CD4-positive, alpha-beta T cell treated with Interleukin-10 for 1 hour (primary cell): ENCODE measurements at regions not wholly inside any gene's neighbourhood (a gene's known extent, or its start where the extent isn't known, plus 50 kb on each side); places are given as distances from the start of the nearest gene placed in this dataset.

Experiments used
- DNase-seq: peaks from one replicate; pipeline ENCODE4 v3.0.0-alpha.2; 2020

DNA sequence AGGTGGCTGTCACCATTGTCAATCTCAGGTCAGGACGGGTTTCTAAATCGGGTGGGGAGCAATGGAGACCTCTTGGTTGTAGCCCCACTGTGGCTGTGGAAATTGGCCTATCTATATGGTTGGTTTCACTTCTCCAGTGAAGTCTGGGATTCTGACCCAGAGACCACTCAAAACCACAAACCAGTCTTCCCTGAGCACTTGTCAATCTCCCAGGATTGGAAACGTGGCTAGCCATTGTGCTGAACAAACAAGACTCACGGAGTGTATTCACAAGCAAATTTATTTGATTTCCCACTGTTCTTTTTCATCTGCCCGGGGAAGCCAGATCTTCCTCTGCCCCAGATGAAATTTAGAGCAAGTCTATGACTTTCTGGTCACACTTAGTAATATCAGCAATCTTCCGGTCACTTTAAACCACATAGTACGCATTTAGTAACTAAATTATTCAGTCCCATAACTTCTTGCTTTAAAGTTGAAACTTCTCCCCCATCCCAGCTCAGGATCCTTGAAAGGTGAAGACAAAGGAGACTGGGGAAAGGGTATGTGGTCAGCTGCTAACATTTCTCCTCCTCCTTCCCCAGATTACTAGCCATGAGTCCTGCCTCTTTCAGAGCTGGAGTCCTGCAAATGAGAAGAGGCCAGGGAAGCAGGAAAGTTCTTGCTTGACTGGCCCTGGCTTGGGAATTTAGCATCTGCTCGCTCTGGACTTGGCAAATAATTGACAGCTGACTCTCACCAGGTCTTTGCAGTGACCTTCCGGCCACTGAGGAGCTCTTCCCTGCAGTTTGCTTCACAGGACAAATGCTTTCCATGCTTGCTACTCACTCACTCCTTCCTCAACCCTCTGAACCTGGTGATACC lies 123.2 kb upstream of the MAX start:
- DNase-seq, result no peak

DNA sequence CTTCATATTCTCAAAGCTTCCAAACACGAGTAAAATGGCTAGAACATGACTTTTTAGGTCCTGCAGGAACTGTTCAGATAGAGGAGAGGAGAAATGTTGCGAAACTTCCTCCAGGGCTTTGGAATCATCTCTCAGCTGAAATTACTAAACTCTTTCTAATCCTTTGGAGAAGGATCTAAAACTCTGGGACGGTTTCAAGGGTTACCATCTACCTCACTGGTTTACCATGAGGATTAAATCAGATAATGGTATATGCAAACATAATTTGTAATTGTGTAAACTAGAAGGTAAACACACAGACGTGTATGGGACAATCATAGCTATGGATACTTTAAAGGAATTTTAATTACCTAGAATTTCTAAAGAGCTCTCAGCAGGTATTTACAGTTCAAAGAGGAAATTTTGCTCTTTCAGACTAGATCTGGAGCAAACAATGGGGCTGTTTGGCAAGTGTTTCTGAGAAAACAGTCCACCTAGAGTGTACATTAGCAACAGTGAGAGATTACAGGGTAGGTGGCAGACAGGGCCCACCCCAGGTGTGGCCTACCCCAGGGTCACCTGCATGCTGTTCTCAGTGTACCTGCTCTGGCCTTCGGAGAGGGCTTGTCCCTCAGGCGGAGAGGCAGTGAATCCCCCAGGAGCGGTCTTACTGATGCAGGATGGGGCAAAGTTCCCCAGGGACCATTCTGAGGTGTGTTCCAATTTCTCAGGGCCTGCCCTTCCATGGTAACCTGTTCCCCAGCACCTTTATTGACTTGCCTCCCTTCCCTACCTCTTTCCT lies 124.7 kb upstream of the MAX start:
- no peak for DNase-seq

DNA sequence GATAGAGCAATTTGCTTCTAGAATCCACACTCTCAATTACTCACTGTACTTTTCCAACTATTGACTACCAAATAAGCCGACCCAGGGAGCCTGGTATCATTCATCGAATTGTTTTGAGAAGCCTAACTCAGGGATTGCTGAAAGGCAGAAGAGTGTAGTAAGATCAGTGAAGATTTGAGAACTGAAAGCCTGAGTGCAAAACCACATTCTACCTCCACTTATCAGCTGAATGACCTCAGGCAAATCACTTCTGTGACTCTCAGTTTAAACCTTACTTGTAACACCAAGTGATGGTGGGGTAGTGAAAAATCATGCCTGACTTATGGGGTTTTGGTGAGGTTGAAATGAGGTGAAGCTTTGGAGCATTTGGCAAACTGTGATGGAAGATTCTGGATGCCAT lies 126.1 kb upstream of the MAX start:
- DNase-seq, result no peak

DNA sequence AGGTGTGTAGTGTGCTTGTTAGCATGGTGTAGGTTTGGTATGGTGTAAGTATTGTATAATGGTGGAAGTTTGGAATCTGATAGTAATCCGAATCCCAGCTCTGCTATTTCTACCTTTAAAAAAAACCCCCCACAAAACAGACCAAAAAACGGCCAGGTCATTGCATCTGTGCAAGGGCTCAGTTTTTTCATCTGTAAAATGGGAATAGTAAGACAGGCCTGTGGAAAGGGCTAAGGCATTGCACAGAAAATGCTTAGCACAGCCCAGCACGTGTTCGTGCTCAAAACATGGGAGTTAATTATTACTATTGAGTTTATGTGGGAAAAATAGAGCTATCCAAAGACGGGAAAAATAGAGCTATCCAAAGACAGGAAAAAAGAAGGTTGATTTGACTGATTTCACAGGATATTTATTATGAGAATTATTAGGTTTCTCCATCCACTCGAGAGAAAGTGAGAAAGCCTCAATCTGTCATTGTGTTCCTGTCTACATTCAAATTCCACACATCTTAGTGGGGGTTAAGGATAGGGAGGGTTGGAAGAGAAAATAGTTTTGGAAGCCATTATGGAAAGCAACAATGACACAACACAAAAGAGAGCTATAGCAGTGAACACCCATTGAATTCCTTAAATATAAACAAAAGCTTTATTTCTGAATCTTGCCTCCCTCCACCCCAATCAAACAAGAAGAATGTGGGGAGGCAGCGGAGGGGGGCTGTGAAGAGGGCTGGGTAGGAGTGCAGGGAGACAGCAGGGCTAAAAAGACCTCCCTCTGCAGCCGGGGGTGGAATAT lies 126.8 kb upstream of the MAX start:
- no peak for DNase-seq

DNA sequence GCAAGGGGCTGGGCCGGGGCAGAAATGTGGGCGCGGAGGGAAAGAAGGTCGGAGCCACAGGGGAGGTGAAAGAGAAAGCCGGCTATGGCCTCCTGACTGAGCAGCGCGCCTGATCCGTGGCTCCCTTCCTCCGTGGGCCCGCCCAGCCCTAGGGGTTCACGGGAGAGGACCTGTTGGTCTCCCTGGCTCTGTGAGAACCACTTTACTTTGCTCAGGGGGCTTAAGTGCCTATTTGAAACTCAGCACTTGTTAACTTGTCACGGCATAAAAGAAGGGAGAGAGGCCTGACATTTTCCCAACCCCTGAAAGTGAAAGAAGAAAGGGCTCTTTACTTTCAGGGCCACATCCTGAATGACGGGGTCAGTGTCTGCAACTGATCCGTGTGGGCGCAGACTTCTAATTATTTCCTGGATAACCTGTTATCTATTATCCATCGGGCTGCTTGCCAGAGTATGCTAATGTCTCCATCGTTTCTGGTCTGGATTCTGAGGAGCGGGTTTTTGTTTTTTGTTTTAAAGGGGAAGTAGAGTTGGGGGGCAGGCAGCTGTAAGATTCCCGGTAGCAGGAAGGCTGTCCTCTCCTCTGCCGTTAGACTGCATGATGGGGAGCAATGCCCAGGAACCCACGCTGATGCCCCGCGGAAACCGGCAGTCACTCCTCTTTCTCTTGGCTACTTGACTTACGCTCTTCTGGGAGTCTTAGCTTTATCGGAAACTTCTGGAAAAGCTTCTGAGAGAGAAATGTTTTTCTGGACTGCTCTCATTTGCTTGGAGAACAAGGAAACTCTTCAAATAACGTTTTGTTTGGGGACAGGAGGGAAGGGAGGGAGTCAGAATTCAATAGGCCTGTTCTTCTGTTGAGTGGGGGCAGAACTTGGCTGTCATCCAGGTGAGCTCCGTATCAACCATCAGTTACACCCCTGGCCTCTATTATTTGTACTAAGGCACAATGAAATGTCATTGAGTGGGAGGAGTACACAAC lies 127.7 kb upstream of the MAX start:
- peak; percentile 33 for DNase-seq

DNA sequence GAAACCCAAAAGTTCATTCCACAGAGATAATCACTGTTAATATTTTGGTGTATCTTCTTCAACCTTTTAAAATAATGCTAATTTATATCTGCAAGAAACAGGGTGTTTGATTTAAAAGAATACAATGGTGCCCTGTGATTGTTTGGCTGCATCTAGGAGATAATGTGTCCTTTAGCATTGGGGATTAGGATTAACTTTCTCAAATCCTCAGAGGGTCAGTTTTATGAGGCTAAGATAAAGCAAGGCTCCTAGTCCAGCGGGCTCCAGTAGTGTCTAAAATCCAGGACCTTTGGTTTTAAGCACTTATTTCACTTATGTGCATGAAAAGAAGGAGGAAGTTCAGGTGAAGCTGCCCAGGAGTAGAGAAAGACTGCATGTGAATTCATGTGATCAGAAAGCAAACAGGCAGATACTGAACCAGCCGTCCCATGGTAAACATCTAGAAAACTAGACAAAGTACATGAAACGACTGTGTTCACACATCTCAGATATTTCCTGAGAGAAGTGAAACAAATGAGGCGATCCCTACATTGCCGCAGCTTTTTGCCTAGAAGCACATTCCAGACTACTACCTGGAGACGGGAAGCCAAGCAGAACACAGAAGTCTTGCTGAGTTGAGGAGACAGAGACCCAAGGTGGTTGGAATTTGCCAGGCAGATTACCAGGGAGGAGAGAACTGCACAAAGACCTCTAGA lies 129.1 kb upstream of the MAX start:
- DNase-seq, result no peak

DNA sequence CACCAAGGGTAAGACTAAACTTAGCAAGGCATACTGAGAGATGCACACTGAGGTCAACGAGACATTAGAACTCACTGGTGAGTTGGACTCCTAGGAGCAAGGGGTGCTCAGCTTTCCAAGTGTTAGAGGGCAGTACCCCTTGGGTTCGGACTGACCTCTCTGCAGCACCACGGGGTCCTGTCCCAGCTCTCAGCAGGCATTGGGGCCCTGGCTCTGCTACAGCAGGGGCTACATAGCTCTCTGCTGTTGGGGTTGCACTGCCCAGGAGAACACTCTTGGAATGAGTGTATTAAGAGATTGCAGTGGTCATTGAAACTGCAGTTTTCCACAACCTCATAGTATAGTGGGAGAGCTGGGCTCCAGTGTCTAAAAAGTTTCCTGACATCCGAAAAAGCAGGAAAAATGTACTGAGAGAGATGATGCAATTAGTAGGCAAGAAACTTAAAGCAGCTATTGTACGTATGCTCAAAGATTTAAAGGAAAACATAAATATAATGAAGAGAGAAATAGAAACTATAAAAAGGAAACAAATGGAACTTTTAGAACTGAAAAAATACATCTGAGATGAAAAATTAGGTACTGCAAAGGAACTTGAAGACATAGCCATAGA lies 132.5 kb upstream of the MAX start:
- no peak for DNase-seq

DNA sequence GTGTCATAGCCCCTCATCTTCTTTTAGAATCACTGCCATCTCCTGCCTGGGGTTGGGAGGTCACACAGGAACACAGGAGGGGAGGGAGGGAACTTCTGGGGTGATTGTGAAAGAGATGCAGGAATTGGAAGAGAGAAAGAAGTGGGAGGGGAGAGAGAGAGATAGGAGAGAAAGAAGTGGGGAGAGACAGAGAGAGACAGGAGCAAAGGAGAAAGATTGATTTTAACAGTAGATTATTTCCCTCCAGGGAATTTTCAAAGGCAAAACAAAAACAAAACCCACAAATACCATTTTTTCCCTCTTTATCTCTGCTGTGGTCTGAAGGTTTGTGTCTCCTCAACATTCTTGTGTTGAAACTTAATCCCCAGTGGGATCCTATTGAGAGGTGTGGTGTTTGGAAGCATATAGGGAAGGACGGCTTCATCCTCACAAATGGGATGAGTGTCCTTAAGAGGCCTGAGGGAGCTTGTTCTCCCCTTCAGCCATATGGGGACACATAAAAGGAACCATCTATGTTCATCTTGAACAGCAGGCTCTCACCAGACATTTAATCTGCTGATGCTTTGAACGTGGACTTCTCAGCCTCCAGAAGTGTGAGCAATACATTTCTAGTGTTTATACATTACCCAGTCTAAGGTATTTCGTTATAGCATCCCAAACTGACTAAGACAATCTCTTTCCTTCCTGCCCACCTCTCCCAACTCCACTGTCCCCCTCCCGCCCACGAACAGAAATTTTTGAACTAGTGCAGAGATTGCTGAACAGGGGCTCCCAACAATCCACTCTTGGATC lies 134.9 kb upstream of the MAX start:
- DNase-seq, result no peak

DNA sequence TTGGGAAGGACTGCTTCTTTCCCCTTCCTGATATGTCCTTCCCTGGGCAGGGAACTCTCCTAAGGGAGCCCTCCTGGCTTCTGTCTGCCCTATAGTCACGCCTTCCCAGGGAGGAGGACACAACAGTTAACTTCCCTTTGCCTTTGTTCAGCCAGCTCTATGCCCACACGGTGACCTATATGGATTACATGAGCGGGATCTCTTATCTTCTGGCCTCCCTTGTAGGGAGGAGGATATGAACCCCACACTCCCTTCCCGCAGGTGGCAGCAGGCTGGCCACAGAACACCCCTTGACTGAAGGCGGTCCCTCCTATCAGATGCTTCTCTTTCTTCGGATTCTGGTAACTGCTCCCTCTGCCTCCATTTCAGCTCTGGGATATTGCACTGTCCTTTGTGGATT lies 135.6 kb upstream of the MAX start:
- DNase-seq, result no peak

DNA sequence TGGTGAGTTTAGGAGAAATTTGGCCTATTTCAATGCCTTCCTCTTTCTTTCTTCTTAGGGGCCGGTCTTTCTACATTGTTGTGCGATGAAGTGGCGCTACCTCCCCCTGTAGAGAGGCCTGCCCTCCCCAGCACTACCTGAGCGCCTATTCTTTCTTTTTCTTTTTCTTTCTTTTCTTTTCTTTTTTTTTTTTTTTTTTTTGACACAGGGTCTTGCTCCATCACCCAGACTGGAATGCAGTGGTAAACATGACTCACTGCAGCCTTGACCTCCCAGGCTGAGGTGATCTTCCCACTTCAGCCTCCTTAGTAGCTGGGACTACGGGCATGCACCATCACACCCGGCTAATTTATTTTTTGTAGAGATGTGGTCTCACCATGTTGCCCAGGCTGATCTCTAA lies 136.1 kb upstream of the MAX start:
- DNase-seq, result no peak

DNA sequence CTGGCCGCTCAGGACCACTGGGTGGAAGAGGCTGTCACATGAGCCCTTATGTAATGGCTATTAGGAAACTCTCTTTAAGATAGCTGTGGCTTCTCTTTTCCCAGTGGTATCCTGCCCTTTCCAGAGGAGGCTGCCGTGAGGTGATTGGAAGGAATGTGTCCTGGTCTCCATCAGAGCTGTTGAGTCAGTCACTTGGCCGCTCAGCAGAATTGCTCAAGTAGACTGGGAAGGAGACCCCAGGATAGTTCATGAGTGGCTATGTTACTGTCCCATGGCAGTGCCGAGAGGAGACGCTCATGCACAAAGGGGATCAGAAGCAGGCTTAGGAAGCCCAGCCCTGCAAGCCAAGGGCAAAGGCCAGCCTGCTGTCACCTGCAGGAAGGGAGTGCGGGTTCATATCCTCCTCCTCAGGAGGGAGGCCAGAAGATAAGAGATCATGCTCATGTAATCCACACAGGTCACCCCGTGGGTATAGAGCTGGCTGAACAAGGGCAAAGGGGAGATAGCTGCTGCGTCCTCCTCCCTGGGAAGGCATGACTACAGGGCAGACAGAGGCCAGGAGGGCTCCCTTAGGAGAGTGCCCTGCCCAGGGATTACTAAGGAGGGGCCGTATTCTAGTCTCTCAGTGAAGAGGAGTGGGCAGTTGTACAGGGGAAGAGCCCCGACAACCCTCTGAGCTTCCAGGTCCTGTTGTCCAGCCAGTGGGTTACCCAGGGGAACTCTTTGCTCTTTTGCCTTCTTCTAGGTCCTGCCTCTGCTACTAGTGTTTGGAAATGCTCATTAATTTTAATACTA lies 137.0 kb upstream of the MAX start:
- DNase-seq, result no peak

DNA sequence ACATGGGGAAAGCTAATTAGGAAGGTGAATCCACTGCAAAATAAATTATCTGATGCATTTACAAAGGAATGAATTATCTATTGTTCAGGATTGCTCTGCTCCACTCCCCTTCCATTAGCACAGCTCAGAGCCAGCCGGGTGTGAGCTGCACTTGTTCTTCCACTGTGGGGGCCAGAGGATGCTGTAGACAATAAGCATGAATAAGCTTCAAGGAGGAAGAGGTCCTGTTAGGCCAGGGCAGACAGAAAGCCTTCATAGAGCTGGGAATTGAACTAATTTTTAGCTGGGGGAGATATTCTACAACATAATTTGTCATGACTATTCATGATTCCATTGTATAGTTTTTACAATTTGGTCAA lies 137.6 kb upstream of the MAX start:
- DNase-seq, result no peak

DNA sequence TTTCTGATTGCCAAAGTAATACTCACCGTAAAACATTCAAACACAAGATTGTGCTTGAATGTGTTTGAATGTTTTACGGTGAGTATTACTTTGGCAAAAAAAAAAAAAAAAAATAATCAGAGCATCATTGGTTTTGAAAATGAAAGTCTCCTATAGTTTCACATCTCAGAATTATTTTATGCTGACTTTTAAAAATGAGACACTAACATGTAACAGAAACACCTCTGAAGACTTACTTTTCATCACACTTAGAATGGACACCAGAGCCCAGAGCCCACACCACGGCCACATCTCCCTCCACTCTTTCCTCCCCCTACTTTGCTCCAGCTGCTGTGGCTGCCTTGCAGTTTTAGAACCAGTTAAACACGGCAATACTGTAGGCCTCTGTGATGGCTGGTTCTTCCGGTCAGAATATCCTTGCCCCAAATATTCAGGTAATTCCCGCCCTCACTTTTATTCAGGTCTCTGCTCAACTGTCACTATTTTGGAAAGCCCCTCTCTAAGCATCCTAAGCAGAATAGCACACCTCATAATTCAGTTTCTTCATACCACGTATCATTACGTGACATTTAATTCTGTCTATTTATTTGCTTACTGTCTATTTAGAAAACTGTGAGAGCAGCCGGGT lies 138.9 kb upstream of the MAX start:
- DNase-seq, result no peak

DNA sequence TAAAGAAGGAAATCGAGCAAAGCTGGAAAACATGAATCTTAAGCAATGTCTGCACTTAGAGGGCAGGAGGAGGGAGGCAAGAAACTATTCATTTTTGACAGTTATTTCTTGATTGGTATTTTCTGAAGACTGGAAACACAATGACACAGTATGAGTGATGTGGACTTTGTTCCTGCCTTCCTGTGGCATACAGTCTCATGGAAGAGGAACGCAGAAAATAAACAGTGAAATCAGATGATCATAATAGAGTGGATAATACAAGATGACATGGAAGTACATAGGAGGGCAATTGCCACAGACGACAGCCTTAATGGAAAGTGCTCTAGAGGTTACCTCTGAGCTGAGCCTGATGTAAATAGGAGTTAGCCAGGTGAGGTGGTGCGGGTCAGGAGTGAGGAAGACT lies 140.4 kb upstream of the MAX start:
- DNase-seq, result no peak

DNA sequence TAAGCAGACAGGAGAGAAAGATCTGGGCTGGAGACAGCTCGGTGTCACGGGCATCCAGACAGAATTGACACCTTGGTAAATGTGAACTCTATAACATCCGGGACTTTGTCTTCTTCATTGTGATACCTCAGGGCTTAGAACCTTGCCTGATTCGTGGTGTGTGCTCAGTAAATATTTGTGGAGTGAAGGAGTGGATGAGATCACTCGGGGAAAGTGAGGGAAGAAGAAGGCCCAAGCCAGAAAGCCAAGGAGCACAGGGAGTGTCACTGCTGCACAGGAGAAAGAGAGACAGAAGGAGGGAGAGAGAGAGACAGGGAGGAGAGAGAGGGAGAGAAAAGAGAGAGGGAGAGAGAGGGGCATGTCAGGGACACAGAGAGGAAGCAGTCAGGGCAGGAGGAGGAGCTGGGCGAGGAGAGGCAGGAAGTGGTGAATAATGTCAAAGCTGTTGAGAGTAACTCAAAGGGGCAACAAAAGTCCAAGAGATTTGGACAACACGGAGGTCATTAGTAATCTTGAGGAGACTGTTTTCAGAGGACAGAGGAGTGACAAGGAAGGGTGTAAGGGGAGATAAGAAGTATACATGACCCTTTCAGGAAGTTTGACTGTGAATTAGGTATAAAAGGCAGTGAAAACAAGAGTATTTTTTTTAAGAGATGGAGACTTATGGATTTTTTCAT lies 141.6 kb upstream of the MAX start:
- DNase-seq, result peak; percentile 45

DNA sequence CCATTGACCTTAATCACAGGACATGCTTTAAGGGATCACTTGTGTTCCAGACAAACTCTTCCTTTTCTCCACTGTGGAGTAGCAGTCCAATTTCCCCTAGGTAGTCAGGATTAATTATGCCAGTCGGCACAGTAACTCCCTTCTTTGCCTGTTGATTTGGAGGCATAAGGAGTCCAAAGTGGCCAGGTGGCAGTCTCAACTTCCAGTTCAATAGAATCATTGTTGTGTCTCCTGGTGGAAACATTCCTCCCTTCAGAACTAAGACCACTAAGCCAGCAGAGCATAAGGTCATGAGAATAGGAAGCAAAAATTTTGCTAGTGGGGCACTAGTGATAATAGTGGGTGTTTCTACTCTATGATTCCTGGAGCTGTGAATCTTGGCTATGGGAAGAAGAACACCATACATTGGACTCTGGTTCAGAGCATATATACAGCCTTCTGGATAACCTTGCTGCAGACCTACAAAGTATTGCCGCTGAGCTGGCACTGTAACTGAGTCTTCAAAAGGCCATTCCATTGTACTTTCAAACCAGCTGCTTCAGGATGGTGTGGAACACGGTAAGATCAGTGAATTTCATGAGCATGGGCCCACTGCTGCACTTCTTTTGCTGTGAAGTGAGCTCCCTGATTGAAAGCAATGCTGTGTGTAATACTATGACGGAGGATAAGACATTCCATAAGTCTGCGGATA lies 147.3 kb upstream of the MAX start:
- no peak for DNase-seq

DNA sequence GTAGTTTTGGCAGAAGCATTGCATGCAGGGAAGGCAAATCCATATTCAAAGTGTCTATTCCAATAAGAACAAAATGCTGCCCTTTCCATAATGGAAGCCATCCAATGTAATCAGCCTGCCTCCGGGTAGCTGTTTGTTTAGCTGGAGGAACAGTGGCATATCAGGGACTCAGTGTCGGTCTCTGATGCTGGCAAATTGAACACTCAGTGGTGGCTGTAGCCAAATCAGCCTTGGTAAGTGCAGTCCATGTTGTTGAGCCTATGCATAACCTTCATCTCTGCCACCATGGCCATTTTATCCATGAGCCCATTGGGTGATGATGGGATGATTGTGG lies 147.8 kb upstream of the MAX start:
- DNase-seq, result no peak

DNA sequence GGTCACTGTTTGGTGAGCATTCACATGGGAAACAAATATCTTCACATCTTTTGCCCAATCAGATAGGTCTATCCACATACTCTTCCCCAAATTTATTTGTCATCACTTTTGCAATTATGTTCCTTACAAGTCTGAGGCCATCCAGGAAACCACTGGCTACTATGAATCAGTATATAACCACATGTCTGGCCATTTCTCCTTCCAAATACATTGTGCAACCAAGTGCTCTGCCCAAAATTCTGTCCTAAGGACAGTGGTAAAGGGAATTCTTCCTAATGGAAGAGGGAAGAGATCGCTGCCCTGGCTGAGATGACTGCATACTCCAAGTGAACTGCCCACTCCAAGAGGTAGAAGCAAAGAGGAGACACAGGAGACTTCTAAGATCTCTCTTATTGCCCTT lies 148.9 kb upstream of the MAX start:
- no peak for DNase-seq
